NCI-H1092 treated with DMSO at 0.1 percent for 48 hours (cell line): ENCODE measurements at regions not wholly inside any gene's neighbourhood (a gene's known extent, or its start where the extent isn't known, plus 50 kb on each side); places are given as distances from the start of the nearest gene placed in this dataset.
A peak's percentile ranks its signal among the peaks of the same experiment; 100 is the strongest.

Experiments
- DNase-seq: peaks from one replicate; lab custom pipeline; 2025; lab: John Stamatoyannopoulos, UW

- DNase-seq: no peak
Measured at GRCh38 chr2:107633580-107634147, 193.0 kb upstream of the RGPD4 start.

DNA sequence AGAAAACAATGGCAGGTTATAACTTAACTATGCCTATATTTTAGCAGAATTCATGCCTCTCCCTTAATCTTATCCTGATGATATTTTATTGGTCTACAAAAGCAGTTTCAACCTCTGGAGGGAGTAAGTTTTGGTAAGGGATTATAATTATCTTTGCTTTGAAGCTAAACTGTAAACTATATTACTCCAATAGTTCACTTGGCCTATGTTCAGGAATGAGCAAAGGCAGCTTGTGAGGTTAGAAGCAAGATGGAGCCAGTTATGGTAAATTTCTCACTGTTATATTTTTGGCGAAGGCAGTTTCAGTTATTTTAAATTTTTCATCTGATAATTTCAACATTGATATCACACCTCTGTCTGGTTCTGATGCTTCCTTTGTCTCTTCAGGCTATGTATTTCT is 192.5 kb upstream of the RGPD4 start:
- DNase-seq: no peak

DNA sequence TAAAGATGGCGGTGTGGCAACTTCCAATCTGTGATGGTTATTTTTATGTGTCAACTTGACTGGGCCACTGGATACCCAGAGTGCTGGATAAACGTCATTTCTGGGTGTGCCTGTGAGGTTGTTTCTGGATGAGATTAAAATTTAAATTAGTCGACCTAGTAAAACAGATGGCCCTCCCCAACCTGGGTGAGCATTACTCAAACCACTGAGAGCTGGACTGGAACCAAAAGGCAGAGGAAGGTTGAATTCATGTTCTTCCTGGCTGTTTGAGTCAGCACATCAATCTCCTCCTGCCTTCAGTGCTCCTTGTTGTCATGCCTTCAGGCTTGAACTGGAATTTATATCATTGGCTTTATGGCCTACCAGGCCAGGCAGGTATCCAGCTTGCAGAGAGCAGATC is 190.8 kb upstream of the RGPD4 start:
- DNase-seq: no peak

DNA sequence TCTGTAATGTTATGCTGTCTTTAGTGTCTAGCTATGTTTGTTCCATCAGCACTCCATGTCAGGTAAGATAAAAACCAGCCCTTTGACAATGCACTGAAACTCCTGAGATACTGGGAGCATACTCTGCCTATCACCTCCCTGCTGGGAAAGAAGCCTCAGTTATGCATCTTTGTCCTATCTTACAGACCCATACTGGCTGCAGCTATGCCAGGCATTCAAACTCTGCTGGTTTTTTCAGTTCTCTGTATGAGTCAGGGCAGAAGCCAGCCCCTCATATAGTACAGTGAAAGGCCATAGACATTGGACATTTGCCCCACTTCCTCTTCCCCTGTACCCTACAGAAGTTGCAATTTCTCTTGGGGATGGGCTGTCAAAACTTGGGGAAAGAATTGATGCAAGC is 181.1 kb upstream of the RGPD4 start:
- DNase-seq: no peak

DNA sequence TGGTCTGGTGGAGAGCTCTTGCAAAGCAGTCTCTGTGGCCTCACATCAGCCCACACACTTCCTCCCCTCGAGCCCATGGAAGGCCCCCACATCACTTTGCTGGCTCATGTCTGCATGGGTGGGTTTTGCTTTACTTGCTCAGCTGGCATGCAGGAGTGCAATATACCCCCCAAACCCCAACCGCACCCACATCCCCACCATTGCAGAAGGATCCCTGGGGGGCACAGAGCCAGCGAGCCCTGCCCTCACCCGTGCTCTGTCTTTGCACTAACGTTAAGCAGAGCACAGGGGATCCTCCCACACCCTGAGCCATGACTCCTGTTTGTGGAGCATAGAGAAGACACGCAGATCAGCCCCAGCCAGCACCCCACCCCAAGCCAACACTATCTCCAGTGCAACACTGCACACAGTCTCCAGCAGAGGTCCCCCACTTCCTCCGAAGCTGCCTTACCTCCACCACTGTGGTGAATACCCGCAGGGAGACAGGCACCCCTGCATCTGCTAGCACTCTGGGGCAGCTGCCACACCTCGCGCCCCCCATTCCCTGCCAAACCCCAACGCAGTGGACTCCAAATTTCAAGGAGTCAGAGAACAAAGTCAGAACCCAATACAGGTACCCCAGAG is 177.8 kb upstream of the RGPD4 start:
- no peak for DNase-seq

DNA sequence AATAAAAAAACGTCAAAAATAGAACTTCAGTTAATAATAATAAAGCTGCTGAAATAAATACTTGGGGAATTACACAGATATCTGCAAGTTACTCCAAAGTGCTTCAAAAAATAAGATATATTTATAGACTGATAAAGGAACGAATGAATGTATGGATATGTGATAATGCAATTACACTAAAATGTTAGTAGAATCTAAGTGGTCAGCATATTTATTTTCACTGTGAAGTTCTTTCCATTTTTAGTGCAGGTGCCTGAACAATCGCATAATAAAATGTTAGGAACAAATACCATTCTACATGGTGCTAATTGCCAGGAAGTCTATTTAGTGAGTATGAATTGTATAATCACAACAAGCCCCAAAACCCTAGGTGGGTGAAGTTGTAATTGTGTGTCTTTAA is 169.6 kb upstream of the RGPD4 start:
- DNase-seq: no peak

GRCh38 chr2:107663632-107664031 is 163.1 kb upstream of the RGPD4 start:
- no peak for DNase-seq

- DNase-seq: peak; percentile 13
Measured at GRCh38 chr2:107669335-107669734, 157.4 kb upstream of the RGPD4 start.

DNA sequence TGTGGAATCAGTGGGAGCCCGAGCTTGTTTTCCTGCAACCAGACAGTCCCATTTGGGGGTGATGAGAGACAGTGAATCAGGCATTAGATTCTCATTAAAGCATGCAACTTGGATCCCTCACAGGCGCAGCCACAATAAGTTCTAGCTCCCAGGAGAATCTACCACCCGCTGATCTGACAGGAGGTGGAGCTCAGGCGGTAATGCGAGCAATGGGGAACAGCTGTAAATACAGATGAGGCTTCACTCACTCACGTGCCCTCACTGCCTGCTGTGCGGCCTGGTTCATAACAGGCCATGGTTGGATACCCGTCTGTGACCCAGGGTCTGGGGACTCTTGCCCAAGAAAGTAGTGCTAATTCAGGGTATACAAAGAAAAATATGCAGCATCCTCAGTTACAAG is 144.8 kb upstream of the RGPD4 start:
- DNase-seq: no peak

DNA sequence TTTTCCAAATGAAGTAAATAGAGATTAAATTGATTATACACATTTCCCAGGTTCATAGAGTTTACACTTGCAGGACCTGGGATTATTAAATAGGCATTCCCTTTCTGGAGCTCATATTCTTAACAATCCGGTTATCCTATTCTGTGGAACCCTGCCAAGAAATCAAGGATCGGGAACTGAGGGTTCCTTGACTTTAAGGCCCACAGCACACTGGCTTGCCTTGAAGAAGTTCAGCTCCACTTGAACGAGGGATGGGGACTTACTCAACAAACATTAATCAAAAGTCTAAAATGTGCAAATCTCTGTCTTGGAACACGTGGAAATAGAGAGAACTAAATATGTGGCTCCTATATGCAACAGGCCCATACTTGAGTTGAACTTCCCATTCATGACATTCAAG is 142.3 kb upstream of the RGPD4 start:
- DNase-seq: no peak

DNA sequence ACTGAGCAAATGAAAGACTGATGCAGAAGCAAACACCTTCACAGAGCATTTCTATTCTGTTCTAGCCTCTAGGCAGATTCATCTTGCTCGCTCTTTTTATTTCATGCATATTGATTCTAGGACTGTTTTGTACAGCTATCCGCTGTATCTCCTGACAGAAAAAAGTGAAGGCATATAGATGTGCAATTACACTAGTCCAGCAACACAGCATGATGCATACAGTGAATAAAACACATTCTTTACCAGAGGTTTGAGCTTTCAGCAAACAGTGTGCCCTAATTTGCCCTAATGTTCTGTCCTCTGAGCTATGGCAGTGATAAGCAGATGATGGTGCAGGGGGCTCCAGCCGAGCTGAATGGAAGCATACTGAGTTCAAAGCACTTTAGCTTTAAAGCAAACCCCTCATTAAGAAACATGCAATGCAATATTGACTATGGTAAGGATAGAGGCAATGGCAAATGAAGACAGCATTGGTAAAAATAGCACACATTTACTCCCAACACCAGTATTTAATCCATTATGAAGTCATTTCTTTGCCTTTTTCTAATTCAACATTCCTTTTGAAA is 141.2 kb upstream of the RGPD4 start:
- DNase-seq: peak; percentile 3

GRCh38 chr2:107687073-107687472 is 139.6 kb upstream of the RGPD4 start:
- DNase-seq: no peak

DNA sequence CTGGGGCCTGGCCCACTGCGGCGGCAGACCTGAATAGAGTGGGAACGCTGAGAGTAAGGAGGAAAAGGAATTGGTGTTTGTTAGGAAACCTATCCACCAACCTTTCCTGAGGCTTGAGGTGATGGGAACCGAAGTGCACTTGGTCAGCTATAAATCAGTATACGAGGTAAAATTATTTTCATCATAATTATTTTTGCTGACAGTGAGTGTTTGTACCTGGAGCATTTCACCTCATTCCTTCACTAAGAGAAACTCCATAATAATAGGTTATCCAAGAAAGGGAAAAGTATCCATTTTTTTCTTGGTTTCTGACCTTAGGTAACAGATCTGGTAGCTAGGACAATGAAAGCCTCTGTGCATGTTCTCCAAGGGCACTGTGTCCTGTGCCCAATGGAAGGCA is 138.6 kb upstream of the RGPD4 start:
- DNase-seq: no peak

- DNase-seq: no peak
Measured at GRCh38 chr2:107693604-107694003, 133.1 kb upstream of the RGPD4 start.

DNA sequence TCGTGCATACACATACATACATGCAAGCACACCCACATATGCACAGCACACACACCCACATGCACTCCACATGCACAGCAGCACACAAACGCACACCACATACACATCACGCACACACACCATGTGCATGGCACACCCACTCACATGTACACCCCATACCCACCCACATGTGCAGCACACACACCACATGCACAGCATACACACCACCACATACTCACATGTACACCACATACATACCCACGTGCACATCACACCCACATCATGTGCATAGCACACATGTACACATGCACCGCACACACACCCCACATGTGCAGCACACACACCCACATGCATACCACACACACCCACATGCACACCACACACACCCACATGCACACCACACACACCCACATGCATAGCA is 132.0 kb upstream of the RGPD4 start:
- no peak for DNase-seq

GRCh38 chr2:107697385-107697784 is 129.3 kb upstream of the RGPD4 start:
- no peak for DNase-seq

DNA sequence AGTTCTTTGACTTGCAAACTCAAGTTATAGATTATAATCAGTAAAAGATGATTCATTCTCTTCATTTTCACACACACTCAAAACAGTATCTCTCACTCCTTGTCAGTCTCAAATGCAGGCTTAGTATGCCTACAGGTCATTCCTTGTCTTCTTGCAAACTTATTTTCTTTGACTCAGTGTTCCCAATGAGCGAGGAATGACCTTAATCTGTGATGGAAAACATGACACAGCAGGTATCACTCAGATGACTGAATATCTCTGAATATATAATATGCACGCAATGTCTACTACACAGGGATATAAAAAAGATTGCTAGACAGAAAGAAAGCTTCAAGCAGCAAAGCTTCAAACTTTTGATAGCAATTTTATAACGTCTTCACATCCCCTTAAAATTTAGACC is 127.8 kb upstream of the RGPD4 start:
- DNase-seq: no peak

DNA sequence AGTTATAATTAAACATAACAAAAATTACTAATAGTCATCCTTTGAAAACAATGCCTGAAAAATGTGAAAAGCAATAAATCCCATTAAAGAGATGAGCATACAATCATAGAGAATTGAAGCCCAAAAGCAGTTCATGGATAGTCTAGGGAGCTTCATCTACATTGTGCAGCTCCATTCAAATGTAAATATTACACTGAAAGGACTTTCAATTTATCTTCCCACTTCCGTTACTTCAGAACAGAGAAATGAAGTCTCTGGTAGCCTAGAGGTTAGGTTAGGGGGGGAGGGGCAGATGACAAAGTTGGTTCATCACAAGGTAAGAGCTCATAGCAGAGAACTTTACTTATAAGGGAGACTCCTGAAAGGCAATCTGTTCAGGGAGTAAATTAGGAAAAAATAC is 126.6 kb upstream of the RGPD4 start:
- no peak for DNase-seq

DNA sequence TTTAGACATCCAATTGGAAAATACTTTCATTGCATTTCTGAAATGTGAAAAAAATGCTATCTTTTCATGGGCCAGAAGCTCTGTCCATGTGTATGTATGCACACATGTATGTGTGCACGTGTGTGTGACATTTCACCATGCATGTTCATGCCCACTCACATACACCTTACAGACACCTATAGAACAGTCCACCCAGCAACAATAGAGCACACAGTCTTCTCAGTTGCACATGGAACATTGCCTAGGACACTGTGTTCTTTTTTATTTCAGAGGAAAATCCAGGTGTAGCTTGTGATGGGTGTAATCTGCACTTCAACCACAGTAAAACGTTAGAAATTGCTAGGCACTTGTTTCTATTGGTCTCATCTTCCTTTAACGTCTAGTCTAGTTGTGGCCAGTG is 114.8 kb upstream of the RGPD4 start:
- no peak for DNase-seq

DNA sequence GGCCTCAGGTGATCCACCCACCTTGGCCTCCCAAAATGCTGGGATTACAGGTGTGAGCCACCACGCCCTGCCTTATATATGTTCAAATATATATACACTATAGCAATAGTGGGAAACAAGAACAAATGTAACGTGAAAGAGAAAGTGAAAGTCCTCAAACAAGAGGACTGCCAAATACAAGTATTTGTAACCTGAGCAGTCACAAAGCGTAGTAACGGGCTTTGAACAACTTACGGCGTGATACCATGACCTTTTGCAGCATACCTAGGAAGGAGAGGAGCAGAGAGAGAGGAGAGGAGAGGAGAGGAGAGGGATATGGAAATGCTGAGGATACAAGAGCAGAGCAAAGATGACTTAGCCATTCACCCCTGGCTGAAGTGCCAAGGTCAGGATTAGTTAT is 113.8 kb upstream of the RGPD4 start:
- DNase-seq: no peak

GRCh38 chr2:107717661-107718060 is 109.0 kb upstream of the RGPD4 start:
- no peak for DNase-seq

DNA sequence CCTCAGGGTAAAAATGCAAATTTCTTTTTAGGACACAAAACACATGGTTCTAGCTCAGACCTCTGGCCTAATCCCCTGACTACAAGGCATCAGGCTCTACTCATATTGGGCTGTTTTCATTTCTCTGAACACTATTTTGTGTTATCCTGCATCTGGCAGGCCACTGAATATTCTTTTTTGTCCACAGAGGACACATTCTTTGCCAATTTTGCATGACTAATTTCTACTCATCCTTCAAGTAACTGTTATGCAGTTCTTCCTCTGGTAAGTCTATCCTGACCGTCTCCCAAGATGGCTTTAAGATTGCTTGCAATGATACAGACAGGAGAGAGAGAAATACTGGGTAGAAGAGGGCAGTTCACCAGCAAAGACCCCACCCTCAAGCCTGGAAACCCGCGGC is 107.6 kb upstream of the RGPD4 start:
- no peak for DNase-seq

DNA sequence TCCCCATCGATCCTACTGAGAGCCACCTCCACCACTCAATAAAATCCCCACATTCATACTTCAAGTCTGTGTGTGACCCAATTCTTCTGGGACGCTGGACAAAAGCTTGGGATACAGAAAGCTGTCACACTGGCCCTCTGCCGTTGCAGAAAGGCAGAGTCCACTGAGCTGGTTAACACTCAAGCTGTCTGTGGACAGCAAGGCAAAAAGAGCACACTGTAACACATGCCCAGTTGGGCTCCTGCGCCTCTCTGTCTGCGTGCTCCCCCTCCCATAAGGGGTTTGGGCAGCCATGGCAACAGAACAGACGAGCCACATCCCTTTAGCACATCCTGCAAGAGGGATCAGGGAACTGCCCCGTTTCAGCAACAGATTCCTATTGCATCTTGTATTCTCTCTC is 106.9 kb upstream of the RGPD4 start:
- DNase-seq: no peak

GRCh38 chr2:107721178-107721577 is 105.5 kb upstream of the RGPD4 start:
- DNase-seq: no peak
